ENCODE measurements at regions not wholly inside any gene's neighbourhood (a gene's known extent, or its start where the extent isn't known, plus 50 kb on each side); places are given as distances from the start of the nearest gene placed in this dataset.

DNA sequence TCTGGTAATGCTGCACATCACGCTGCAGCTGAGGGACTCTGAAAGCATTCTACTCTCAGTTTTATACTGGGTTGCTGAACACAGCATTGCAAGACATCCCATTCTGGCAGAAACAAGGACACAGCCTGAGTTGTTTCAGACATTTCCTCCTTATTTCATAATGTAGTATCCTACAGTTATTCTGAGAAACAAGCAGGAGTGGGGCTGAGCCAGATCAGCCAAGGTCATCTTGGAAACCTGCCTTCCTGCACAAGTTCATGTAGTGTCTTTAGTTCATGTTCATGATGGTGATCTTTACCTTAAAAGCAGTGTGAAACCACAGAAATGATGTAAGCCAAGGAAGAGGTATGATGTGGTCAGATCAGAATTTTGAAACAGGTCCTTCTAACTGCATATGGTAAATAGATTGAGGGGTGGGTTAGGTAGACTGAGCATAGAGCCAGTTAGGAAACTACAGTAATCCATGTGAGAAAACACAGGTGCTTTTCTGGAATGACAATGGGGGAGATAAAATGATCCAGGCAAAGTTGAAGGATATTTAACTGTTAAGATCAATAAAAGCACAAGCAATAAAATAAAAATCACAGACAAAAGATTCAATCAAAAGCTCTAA lies 1686.8 kb downstream of the LRRC4C start:
- Histone ChIP-seq H3K9me3 (no peaks in the 10 kb centered on the region), H2AFZ (ENCODE audit: low read depth) (no peak overlapping the region), H3K4me3 (ENCODE audit: low read depth in 2 of 2, low read length in 1 of 2) (no peak overlapping the region), H3K36me3 (replicated peaks in 1 of 2; ENCODE audit: control insufficient read depth in 1 of 2, insufficient read depth in 2 of 2, low read length in 1 of 2) (no peaks in the 10 kb centered on the region), H3K4me2 (no peak overlapping the region), H3F3A (replicated peaks; ENCODE audit: insufficient read depth) (no peaks in the 10 kb centered on the region), H3K9me2 (no peaks in the 10 kb centered on the region), H3K27ac (ENCODE audit: low read depth in 2 of 2, low read length in 1 of 2) (no peak overlapping the region), H3K4me1 (ENCODE audit: control insufficient read depth in 1 of 2, insufficient read depth in 2 of 2, low read depth in 1 of 2, low read length in 1 of 2) (no peaks in the 10 kb centered on the region), H3K27me3 (ENCODE audit: insufficient read depth) (no peaks in the 10 kb centered on the region), H3K79me2 (ENCODE audit: insufficient read depth) (no peaks in the 10 kb centered on the region), H4K20me1 (ENCODE audit: insufficient read depth) (no peaks in the 10 kb centered on the region), H3K9ac (no peak overlapping the region)
- DNase-seq = no peak
- ChIA-PET POLR2A (no interaction called here), CTCF (no interaction called here)
- WGBS (ENCODE audit: low lambda C conversion rate) = no CpG with 5 or more reads among the region's 1 CpG
- TF ChIP-seq, protein P1, sequence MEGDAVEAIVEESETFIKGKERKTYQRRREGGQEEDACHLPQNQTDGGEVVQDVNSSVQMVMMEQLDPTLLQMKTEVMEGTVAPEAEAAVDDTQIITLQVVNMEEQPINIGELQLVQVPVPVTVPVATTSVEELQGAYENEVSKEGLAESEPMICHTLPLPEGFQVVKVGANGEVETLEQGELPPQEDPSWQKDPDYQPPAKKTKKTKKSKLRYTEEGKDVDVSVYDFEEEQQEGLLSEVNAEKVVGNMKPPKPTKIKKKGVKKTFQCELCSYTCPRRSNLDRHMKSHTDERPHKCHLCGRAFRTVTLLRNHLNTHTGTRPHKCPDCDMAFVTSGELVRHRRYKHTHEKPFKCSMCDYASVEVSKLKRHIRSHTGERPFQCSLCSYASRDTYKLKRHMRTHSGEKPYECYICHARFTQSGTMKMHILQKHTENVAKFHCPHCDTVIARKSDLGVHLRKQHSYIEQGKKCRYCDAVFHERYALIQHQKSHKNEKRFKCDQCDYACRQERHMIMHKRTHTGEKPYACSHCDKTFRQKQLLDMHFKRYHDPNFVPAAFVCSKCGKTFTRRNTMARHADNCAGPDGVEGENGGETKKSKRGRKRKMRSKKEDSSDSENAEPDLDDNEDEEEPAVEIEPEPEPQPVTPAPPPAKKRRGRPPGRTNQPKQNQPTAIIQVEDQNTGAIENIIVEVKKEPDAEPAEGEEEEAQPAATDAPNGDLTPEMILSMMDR (IDR thresholded peaks at IDR 0.05) = no peak
- TF ChIP-seq SIN3A (IDR thresholded peaks at IDR 0.05; ENCODE audit: borderline replicate concordance, low read depth, low read length) (no peak), FOXJ3 (CRISPR knock-in tag; IDR thresholded peaks at IDR 0.05) (no peak), CHD2 (IDR thresholded peaks at IDR 0.05; ENCODE audit: low read length, partially characterized antibody) (no peak), FOXM1 (IDR thresholded peaks at IDR 0.05; ENCODE audit: low read depth) (no peak), EP300 (IDR thresholded peaks at IDR 0.05; ENCODE audit: borderline replicate concordance in 1 of 2, low read depth in 1 of 2, low read length in 1 of 2) (no peak), TCF12 (IDR thresholded peaks at IDR 0.05) (no peak), JUND (IDR thresholded peaks at IDR 0.05) (no peak), MEF2A (IDR thresholded peaks at IDR 0.05; ENCODE audit: borderline replicate concordance, low read depth) (no peak), RFX5 (IDR thresholded peaks at IDR 0.05; ENCODE audit: low read length) (no peak), GABPA (IDR thresholded peaks at IDR 0.05; ENCODE audit: low read depth) (no peak), TAF1 (IDR thresholded peaks at IDR 0.05; ENCODE audit: borderline replicate concordance, low read depth, low read length) (no peak), MXI1 (IDR thresholded peaks at IDR 0.05; ENCODE audit: low read depth, low read length) (no peak), ELF1 (IDR thresholded peaks at IDR 0.05) (no peak)
- TF ChIP-seq, protein P2, sequence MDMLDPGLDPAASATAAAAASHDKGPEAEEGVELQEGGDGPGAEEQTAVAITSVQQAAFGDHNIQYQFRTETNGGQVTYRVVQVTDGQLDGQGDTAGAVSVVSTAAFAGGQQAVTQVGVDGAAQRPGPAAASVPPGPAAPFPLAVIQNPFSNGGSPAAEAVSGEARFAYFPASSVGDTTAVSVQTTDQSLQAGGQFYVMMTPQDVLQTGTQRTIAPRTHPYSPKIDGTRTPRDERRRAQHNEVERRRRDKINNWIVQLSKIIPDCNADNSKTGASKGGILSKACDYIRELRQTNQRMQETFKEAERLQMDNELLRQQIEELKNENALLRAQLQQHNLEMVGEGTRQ (IDR thresholded peaks at IDR 0.05; ENCODE audit: borderline replicate concordance, low read depth, low read length) = no peak
- TF ChIP-seq, protein P3, sequence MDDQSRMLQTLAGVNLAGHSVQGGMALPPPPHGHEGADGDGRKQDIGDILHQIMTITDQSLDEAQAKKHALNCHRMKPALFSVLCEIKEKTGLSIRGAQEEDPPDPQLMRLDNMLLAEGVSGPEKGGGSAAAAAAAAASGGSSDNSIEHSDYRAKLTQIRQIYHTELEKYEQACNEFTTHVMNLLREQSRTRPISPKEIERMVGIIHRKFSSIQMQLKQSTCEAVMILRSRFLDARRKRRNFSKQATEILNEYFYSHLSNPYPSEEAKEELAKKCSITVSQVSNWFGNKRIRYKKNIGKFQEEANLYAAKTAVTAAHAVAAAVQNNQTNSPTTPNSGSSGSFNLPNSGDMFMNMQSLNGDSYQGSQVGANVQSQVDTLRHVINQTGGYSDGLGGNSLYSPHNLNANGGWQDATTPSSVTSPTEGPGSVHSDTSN (IDR thresholded peaks at IDR 0.05) = no peak
- TF ChIP-seq, protein P4, sequence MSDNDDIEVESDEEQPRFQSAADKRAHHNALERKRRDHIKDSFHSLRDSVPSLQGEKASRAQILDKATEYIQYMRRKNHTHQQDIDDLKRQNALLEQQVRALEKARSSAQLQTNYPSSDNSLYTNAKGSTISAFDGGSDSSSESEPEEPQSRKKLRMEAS (IDR thresholded peaks at IDR 0.05; ENCODE audit: low read depth) = no peak
- TF ChIP-seq, protein P5, sequence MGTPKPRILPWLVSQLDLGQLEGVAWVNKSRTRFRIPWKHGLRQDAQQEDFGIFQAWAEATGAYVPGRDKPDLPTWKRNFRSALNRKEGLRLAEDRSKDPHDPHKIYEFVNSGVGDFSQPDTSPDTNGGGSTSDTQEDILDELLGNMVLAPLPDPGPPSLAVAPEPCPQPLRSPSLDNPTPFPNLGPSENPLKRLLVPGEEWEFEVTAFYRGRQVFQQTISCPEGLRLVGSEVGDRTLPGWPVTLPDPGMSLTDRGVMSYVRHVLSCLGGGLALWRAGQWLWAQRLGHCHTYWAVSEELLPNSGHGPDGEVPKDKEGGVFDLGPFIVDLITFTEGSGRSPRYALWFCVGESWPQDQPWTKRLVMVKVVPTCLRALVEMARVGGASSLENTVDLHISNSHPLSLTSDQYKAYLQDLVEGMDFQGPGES (IDR thresholded peaks at IDR 0.05; ENCODE audit: low read depth, low read length) = no peak

Data from SK-N-SH (cell line).